ENCODE measurements at regions not wholly inside any gene's neighbourhood (a gene's known extent, or its start where the extent isn't known, plus 50 kb on each side); places are given as distances from the start of the nearest gene placed in this dataset.

- Histone ChIP-seq H3K36me3 (no peaks in the 10 kb centered on the region), H3K4me1 (peaks cover 4 to 34% (median 18%) of the 10 kb centered on the region in 9 donors), H3K9me3 (no peaks in the 10 kb centered on the region), H3K27ac (no peak overlapping the region), H3K27me3 (peaks cover 0 to 12% (median 0%) of the 10 kb centered on the region in 7 donors), H3K4me3 (no peak overlapping the region)
- intact Hi-C loops (cut with DNase I), result no loop called here
- no peak for TF ChIP-seq CTCF (IDR thresholded peaks at IDR 0.05)
- WGBS, 2 donors, result 76 to 78% methylated on average over 33 of the region's 33 CpGs
- ATAC-seq, result no peak
- DNase-seq, result no peak
Measured at GRCh38 chr9:136595245-136596153, 49.7 kb upstream of the NOTCH1 start.
